Fibroblast of pulmonary artery (primary cell): ENCODE measurements at regions not wholly inside any gene's neighbourhood (a gene's known extent, or its start where the extent isn't known, plus 50 kb on each side); places are given as distances from the start of the nearest gene placed in this dataset.

Experiments used
- DNase-seq: peaks from one replicate; pipeline ENCODE4 v3.0.0-alpha.2; 2010; ENCODE audit warnings: low read depth
- H3K4me3 ChIP-seq: replicated peaks from 2 replicates; pipeline ENCODE4 v1.5.1; 2011; ENCODE audit warnings: low read depth, mild to moderate bottlenecking, control low read depth, low read length, moderate library complexity
- CTCF ChIP-seq: IDR thresholded peaks from 2 replicates; pipeline ENCODE4 v1.5.1; 2011; ENCODE audit warnings: mild to moderate bottlenecking, control low read depth, low read length, inconsistent platforms; ENCODE audit errors: missing control alignments

- peak; percentile 29 for DNase-seq
- no peak for TF ChIP-seq CTCF
- no peak overlapping the region for H3K4me3 ChIP-seq
Measured at GRCh38 chr3:73808862-73809509, 184.2 kb upstream of the PDZRN3 start.

DNA sequence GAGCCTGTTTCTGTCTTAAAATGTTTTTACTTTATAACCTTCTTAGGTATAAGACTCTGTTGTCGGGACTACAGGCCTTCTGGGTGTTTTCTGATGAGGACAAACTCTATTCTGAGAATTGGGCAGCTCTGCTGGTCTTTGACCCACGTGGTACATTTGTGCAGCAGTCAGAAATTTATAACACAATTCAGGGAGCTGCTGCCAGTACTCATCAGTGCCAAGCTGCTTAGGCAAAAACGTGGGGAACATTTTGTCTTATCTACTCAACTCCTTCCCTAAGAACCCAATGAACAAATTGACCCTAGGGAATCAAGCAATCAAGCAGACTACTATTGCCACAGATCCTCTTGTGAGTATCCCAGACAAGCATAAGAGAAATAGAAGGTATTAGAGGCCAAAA, 180.7 kb upstream of the PDZRN3 start:
- TF ChIP-seq CTCF = no peak
- DNase-seq = no peak

DNA sequence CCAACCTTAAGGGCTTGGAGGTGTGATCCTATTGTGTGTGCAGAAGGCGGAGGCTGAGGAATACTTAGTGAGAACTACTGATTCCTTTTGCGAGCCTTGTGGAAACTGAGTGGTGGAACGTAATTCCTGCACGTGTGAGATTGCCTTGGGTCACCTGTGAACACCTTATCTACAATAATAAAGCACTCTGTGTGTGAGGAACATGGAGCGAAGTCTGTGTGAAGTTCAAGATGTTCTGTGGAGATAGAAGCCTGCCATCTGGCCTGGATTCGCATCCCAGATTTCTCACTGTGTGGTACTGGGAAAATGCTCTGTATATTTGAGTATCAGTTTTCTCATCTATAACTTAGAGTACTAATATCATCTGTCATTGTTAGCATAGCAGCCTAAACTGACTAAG, 179.5 kb upstream of the PDZRN3 start:
- H3K4me3 ChIP-seq = no peak overlapping the region
- no peak for DNase-seq
- no peak for TF ChIP-seq CTCF

More for the DNA sequence above, 180.7 kb upstream of the PDZRN3 start:
- no peak overlapping the region for H3K4me3 ChIP-seq

DNA sequence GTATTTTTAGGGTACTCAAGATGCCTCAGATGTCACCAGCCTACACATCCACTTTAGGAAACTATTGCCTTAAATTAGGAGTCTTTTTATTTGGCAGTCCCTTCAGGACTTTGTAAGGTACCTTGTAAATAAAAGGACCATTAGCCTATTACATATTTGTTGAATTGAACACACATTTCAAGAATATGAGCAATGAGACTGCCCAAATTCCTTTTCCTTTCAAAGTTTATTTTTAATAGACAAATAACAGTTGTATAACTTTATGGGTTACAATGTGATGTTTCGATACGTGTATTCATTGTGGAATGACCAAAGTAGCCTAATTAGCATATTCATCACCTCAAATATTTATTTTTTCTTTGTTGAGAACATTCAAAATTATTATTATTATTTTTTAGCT, 176.7 kb upstream of the PDZRN3 start:
- H3K4me3 ChIP-seq = no peak overlapping the region
- no peak for TF ChIP-seq CTCF
- no peak for DNase-seq

DNA sequence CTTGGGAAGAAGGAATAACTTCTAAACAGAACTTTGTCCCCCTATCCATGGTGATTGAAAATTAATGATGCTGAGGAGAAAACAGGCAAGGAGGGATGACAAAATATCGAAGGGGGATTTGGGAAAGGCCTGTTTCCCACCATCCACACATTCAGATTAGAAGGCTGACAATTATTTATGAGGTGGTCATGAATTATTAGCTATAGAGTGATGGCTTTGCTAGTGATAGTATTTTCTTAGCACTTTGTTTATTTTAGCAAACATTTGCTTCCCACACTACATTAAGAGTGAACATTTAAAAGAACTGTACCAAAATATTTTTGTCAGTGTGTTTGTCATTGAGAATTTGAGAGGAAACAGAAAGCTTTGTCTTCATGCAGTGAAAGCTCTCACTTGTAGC, 172.6 kb upstream of the PDZRN3 start:
- DNase-seq = no peak
- H3K4me3 ChIP-seq = no peak overlapping the region
- TF ChIP-seq CTCF = no peak

GRCh38 chr3:73796382-73796781, 171.6 kb upstream of the PDZRN3 start:
- TF ChIP-seq CTCF = no peak
- H3K4me3 ChIP-seq = no peak overlapping the region
- no peak for DNase-seq

DNA sequence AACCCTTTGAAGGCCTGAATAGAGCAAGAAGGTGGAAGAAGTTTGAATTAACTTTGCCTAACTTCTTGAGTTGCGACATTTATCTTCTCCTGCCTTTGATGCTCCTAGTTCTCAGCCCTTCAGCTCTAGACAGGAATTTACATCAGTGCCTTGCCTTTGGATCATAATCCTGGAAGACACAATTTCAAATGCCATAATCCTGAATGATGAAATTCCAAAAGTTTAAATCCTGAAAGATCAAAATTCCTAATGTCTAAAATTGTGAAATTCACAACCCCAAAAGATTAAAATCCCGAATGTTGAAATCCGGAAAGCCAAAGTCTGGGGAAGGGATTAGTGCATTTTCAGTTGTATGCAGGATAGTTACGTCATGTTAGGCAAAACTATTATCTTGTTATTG, 166.6 kb upstream of the PDZRN3 start:
- TF ChIP-seq CTCF = no peak
- no peak overlapping the region for H3K4me3 ChIP-seq
- DNase-seq = no peak
